HG02571 (cell line): ENCODE measurements at regions not wholly inside any gene's neighbourhood (a gene's known extent, or its start where the extent isn't known, plus 50 kb on each side); places are given as distances from the start of the nearest gene placed in this dataset.
"Not testable (repeated sequence)": the region's sequence is repeated elsewhere in the genome, so short reads cannot be mapped to it uniquely, and the experiment has no call there.

Experiments used
- ATAC-seq: cut with Tn5 transposase; IDR thresholded peaks from one replicate; pipeline ENCODE4 v1.9.1; 2021; ENCODE audit warnings: mild to moderate bottlenecking, moderate library complexity; ENCODE audit not compliant: unreplicated experiment

- ATAC-seq, result no peak
Measured at GRCh38 chr3:30511524-30512251, 94.7 kb upstream of the TGFBR2 start.

GRCh38 chr3:30512576-30512975 is 93.8 kb upstream of the TGFBR2 start:
- ATAC-seq, result no peak

- no peak for ATAC-seq
Measured at GRCh38 chr3:30513374-30514152, 92.8 kb upstream of the TGFBR2 start.

GRCh38 chr3:30516238-30516637 is 90.2 kb upstream of the TGFBR2 start:
- no peak for ATAC-seq

- no peak for ATAC-seq
Measured at GRCh38 chr3:30518181-30518864, 88.1 kb upstream of the TGFBR2 start.

GRCh38 chr3:30518872-30519271 is 87.5 kb upstream of the TGFBR2 start:
- ATAC-seq, result no peak

DNA sequence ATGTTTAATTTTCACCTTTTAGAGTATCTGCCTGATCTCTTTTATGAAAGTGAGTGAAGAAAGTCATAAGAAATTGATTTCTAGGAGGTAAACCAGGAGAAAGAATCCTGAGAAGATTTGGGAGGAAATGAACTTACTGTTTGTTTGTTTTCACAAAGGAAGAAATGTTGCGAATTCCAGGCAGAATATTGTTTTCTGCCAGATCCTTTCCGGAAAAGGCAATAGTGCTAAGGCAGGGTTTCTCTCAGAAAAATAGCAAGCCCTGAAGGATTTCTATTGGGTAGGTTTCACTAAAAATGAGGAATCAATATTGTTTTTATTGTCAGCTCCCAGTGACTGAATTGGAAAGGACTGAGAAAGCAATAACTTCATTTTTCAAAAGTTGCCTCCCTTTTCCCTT is 85.7 kb upstream of the TGFBR2 start:
- ATAC-seq, result no peak

DNA sequence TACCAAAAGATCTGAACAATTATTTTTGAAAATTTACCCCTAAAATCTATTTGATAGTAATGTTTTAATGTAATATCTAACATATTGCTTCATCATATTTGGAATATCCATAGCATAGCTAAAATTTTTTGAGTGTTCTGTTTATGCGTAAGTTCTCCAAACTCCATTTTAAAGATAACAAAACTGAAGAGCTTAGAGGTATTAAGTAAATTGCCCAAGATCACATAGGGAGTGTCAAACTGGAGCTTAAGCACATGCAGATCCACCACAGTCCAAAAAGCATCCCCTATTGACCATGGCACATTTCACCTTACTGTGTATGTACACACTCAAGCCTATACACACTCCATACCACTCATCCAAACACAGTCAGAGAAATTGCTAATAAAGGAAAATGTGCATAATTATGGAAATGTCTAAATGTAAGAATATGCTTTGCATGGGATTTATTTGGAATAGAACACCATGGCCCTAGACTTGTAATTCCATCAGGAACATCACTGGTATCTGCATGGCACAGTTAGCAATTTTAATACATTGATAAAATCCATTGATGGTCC is 85.2 kb upstream of the TGFBR2 start:
- ATAC-seq, result no peak

DNA sequence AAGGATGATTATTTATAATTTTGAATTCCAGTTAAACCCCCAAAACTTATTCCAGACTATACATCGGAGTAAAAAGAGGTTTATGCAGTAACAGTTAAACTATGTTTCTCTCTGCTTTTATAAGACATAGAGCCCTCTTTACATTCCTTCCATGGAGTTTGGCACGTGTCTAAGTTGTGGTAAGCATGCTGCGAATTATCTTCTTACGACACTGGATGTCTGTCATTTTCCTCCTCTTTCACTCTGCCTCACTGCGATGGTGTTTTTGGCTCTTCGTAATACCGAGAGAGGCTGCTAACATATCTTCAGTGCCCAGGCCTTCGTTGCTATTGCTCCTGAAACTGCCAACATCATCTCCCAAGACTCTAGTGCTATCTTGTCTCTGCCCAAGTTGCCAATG is 83.9 kb upstream of the TGFBR2 start:
- ATAC-seq, result no peak

- no peak for ATAC-seq
Measured at GRCh38 chr3:30523366-30523765, 83.0 kb upstream of the TGFBR2 start.

DNA sequence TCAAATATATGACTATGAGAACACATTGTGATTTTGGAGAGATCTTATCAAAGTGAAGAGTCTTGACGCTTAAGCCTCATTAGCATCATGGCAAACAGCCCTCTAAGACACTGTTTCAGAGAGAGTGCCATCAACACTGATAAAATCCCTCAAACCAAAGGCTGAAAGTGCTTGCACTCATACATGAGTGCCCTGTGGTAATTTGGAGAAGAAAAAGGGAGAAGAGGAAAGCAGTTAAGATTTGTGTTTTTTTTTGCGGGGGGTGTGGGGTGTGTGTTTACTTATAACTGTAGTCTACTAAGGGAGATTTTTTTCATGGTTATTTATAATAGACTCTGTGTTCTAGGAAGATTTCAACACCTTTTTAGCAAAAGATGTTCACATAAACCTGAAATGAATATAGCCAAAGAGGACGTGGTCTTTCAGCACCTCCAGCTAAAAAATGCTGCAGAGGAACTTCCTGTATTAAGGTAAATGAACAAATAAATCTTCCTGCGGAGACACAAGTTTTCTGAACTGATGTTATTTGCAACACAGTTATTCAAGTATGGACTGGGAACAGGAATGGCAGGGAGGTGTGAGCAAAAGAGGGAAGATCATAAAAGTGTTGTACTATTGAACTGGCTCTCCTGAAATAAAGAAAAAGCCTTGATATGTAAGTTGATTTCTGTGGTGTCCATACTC is 81.9 kb upstream of the TGFBR2 start:
- ATAC-seq, result no peak

DNA sequence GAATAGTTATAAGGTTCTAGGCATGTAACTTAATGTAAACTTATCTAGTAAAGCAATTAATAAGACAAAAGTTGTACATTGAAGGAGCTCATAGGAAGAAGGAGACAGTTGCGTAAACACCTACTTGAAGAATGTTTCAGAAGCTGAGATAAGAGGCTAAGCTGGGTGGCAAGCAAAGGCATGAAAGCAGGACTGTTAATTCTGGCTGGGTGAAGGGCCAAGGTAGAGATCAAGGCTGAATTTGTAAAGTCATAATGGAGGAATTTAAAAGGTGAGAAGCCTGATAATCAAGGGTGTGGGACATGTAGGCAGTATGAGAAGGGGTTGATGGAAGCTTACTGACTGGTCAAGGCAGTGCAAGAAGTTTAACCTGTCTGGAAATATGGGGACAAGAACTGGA is 80.4 kb upstream of the TGFBR2 start:
- no peak for ATAC-seq

DNA sequence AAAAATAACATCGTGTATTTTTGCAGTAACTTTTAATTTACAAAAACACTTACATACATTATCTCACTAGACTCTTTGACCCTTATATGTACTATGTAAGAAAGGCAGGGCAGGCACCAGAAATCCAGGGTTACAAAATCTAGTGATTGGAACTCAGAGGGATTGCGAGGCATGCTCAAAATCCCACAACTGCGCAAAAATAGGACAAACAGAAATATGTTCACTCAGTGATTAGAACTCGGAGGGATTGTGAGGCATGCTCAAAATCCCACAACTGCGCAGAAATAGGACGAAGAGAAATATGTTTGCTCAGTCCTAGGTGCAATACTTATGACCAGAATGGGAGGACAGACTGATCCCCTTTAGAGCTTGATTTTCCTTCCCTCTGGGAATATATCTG is 79.2 kb upstream of the TGFBR2 start:
- no peak for ATAC-seq

- no peak for ATAC-seq
Measured at GRCh38 chr3:30527720-30528119, 78.7 kb upstream of the TGFBR2 start.

DNA sequence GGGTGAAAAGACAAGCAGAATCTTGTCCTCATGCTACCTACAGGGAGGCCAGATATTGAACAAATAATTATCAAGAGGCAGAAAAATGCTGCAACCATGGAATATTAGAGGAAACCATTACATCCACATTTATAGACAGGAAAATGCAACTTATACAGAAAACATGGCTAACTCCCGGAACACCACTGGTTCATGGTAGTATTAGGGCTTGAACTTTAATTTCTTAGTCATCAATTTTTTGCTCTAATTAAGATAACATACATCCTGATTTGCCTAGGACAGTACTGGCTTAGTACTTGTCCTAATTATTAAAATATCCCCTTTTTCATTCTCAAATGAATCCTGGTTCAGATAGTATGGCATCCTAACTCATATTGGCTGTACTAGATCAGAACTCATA is 76.3 kb upstream of the TGFBR2 start:
- ATAC-seq, result no peak

DNA sequence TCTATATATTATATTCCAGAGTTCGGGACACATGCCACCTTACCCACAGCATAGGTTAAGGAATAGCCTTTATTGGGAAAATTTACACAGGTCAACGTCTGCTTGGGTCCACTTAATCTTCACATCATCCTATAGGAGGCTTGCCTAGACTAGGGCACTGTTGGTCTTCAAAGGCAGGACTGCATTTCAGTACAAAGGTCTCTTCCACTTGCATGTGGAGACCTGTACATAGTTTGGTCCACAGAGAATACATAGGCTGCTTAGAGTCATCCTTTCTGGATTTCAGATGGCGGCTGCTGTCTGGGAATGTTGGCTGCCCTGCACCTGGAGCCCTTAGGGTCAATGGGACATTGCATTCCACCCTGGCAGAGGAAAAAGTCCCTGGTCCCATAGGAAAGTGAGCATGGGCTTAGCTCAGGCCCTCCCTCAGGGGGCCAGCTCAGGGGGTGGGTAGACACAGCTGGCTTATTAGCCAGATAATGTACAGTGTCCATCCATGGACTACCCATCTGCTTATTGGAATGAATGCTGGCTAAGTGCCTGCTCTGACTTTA is 75.3 kb upstream of the TGFBR2 start:
- no peak for ATAC-seq

DNA sequence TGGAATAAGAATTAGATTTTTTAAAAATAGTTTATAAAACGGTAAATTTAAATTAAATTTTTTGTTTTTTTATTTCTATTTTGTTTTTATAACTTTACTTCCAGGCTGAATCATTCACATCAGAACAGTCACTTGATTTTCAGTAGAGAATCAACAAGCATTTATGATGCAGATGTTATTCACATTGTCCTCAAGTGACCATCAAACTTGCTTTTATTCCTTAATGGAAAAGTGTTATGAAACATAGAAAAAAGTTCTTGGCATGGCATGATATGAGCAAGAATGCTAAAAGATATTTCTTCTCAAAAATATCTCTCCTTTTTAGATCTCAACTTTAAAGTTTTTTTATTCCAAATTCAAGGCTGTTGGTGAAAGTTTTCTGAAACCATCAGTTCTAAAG is 70.9 kb upstream of the TGFBR2 start:
- no peak for ATAC-seq

GRCh38 chr3:30538791-30539190 is 67.6 kb upstream of the TGFBR2 start:
- no peak for ATAC-seq

DNA sequence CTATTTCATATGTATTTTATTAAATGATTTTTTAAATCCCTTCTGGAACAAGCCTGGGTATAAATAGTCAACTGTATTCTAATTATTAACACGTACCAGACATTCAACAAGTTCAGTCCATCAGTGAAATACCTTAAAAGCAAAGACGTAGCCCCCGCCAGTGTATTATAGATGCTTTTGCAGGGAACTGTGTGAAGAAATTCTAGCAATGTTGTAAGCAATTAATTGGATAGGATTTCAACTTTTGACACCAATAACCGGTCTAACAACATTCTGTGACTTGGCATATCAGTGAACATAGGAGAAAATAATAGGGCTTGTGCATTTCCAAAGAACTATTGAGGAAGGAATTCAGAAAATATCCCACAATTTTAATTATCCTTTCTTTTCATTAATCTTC is 67.2 kb upstream of the TGFBR2 start:
- ATAC-seq, result no peak

DNA sequence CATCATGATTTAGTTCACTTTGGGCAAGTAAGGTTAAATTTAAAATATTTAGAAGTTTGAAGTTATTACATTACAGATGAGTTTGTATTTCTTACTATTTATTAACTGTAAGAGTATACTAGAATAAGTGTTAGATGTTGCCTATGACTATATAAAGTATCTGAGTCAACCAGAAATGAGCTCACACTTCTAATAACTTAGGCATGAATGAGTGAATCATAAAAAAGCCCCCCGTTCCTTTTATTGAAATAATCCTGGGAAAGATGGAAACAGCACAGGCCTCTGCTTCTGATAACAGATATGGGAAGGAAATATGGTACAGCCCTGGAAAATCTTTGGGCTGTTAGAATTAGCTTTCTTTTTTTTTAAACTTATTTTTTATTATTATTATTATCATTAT is 66.6 kb upstream of the TGFBR2 start:
- ATAC-seq, result no peak

DNA sequence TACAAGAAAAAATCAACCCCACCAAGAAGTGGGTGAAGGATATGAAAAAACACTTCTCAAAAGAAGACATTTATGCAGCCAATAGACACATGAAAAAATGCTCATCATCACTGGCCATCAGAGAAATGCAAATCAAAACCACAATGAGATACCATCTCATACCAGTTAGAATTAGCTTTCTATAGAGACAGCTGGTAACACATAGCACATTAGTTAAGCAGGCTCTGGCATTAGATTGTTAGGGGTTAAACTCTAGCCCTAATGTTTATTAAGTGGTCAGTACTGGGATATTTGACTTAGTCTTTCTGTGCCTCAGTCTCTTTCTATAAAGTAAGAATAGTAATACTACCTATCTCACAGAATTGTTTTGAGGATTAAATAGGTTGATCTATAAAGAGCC is 65.2 kb upstream of the TGFBR2 start:
- not testable (repeated sequence) for ATAC-seq
